ENCODE measurements at regions not wholly inside any gene's neighbourhood (a gene's known extent, or its start where the extent isn't known, plus 50 kb on each side); places are given as distances from the start of the nearest gene placed in this dataset.
"Not testable (repeated sequence)": the region's sequence is repeated elsewhere in the genome, so short reads cannot be mapped to it uniquely, and the experiment has no call there.

DNA sequence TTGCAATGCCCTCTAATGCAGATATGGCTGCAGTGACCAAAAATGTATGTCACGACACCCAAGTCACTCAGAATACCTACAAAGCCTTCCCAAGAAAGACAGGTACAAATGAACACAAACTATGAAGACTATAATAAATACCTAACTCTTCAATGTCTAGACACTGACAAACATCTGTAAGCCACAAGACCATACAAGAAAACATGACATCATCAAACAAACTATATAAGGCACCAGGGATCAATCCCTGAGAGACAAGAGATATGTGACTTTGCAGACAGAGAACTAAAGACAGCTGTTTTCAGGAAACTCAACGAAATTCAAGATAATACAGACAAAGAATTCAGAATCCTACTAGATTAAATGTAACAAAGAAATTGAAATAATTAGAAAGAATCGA lies 603.7 kb downstream of the CDH9 start:
- ATAC-seq (no peak), DNase-seq (no peak)
- intact Hi-C loops (cut with DNase I): no loop called here

GRCh38 chr5:26432386-26432785 lies 606.0 kb downstream of the CDH9 start:
- ATAC-seq (no peak), DNase-seq (no peak)
- intact Hi-C loops (cut with DNase I): no loop called here

- no peak for DNase-seq
- intact Hi-C loops (cut with DNase I): no loop called here
- no peak for ATAC-seq
Observed at GRCh38 chr5:26430323-26430722, 608.1 kb downstream of the CDH9 start.

DNA sequence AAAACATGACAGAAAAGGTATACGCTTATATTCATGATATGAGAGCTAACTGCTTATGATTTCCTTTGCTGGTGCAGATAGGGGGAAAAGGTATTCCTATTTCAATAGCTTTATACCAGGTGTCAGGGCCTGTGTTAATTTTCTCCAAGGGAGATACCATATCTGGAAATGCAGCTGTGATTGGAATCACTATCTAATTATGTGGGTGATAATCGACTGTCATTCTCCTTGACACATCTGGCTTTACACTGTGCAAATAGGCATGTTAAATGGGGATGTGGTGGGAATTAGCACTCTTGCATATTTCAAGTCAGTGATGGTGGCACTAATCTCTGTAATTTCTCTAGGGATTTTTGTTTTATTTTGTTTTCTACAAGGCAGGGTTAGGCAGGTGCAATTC lies 611.1 kb downstream of the CDH9 start:
- DNase-seq: no peak
- no peak for ATAC-seq
- intact Hi-C loops (cut with DNase I): no loop called here

GRCh38 chr5:26419987-26420386 lies 618.4 kb downstream of the CDH9 start:
- intact Hi-C loops (cut with DNase I): no loop called here
- no peak for ATAC-seq
- no peak for DNase-seq

- no peak for ATAC-seq
- no peak for DNase-seq
- intact Hi-C loops (cut with DNase I): no loop called here
Observed at GRCh38 chr5:26416911-26417310, 621.5 kb downstream of the CDH9 start.

- intact Hi-C loops (cut with DNase I): no loop called here
- DNase-seq: no peak
- no peak for ATAC-seq
Observed at GRCh38 chr5:26415987-26416779, 622.2 kb downstream of the CDH9 start.

GRCh38 chr5:26390608-26391007 lies 647.8 kb downstream of the CDH9 start:
- DNase-seq: no peak
- ATAC-seq: no peak
- intact Hi-C loops (cut with DNase I): no loop called here

- intact Hi-C loops (cut with DNase I): no loop called here
- DNase-seq (no peak), ATAC-seq (peak; percentile 18 to 81)
Observed at GRCh38 chr5:26388976-26389375, 649.4 kb downstream of the CDH9 start.

DNA sequence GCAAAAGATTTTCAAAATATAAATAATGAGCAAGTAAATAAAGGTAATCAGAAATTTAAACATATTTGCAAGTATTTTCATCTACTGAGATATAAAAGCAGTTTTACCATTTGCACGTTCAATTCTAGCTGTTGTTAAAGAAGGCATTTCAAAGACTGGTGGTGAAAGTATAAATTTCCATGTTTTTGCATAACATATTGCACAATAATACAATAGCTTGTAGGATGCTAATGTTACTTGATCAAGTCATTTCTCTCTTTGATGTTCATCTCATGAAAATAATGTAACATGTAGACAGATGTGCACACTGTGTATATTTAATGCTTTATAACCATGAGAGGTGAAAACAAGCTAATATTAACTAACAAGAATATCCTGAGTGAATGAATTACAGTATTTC lies 651.9 kb downstream of the CDH9 start:
- DNase-seq (no peak), ATAC-seq (no peak)
- intact Hi-C loops (cut with DNase I): no loop called here

- ATAC-seq; intact Hi-C loops (cut with DNase I); DNase-seq: not testable (repeated sequence)
Observed at GRCh38 chr5:26364624-26365023, 673.8 kb downstream of the CDH9 start.

- intact Hi-C loops (cut with DNase I): no loop called here
- no peak for DNase-seq
- ATAC-seq: no peak
Observed at GRCh38 chr5:26343801-26344325, 694.5 kb downstream of the CDH9 start.

DNA sequence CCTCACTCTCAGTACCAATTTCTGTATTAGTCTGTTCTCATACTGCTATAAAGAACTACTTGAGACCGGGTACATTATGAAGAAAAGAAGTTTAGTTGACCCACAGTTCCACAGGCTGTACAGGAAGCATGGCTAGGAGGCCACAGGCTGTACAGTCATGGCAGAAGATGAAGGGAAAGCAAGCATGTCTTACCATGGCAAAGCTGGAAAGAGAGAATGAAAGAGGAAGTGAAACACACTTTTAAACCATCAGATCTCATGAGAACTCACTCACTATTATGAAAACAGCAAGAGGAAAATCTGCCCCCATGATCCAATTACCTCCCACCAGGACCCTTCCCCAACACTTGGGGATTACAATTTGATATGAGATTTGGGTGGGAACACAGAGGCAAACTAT lies 698.8 kb downstream of the CDH9 start:
- no peak for ATAC-seq
- intact Hi-C loops (cut with DNase I): no loop called here
- DNase-seq: no peak

DNA sequence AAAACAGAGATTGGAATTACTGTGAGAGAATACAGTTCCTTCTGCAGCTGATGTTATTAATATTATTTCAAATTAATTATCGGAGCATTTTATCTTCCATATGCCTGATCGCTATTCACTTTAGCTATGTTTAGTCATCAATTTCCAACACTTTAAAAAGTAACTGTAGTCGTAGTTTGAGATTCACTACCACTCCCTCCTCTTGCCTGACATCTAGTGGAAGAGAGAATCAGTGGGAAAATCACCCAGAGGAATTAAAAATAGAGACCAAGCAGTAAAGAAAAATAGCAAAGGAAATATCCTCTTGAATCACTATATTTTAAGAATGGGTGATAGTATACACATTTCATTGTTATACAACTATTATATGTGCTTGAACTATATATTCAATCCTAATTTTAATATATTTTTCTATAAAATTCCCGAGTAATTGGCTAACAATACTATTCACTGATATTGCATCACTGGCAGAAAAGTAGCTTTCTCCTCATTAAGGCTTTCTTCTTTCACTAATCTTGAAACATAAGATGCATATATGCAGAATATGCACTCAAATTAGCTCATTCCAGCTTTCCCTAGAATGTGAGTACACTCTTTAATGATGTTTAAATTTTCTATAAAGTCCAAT lies 708.7 kb downstream of the CDH9 start:
- no peak for DNase-seq
- no peak for ATAC-seq
- intact Hi-C loops (cut with DNase I): no loop called here

DNA sequence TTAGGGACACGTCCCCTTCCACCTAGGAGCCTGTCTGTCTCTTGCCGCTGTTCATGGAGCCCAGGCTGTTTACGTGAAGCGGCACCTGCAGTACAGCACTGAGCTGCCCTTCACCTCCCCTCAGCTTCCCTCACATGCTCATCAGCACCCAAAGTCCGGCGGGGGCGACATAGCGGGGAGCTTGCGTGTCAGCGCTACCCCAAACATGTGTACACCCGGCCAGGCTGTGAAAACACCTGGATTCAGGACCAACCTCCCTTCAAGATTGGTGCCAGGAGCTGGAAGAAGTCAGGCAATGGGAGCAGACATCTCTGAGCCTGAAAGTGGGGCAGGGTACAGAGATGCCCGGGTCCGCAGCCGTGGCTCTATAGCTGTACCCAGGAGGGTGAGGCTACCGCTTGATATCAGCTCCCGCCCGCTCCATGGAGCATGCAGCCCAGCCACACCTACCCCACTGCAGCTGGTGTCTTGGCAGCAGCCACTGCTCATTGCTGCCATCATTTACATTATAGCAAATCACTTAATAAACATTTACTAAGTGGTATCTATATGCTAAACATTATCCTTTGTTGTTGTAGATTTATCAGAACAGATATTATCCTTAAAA lies 712.1 kb downstream of the CDH9 start:
- ATAC-seq (no peak), DNase-seq (no peak)
- intact Hi-C loops (cut with DNase I): no loop called here

DNA sequence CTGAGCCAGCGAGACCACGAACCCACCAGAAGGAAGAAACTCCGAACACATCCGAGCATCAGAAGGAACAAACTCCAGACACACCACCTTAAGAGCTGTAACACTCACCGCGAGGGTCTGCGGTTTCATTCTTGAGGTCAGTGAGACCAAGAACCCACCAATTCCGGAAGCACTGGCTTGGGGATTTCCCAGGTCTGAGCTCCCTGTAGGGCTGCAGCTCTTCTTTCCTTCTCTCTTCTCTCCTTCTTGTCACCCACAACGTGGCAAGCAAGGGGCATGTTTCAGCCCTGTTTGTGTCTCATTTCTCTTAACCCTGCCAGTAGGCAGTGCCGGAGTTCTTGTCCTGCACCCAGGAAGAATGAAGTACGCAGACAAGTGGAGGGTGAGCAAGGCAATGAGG lies 713.0 kb downstream of the CDH9 start:
- ATAC-seq; intact Hi-C loops (cut with DNase I); DNase-seq: not testable (repeated sequence)

DNA sequence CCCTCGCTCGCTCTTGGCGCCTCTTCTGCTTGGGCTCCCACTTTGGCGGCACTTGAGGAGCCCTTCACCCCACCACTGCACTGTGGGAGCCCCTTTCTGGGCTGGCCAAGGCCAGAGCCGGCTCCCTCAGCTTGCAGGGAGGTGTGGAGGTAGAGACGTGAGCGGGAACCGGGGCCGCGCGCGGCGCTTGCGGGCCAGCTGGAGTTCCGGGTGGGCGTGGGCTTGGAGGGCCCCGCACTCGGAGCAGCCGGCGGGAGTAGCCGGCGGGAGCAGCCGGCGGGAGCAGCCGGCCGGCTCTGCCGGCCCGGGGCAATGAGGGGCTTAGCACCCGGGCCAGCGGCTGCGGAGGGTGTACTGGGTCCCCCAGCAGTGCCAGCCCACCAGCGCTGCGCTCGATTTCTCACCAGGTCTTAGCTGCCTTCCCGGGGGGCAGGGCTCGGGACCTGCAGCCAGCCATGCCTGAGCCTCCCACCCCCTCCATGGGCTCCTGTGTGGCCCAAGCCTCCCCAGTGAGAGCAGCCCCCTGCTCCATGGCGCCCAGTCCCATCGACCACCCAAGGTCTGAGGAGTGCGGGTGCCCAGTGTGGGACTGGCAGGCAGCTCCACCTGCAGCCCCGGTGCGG lies 714.0 kb downstream of the CDH9 start:
- ATAC-seq; intact Hi-C loops (cut with DNase I); DNase-seq: not testable (repeated sequence)

GRCh38 chr5:26323794-26324193 lies 714.6 kb downstream of the CDH9 start:
- no peak for ATAC-seq
- DNase-seq: no peak
- intact Hi-C loops (cut with DNase I): no loop called here

DNA sequence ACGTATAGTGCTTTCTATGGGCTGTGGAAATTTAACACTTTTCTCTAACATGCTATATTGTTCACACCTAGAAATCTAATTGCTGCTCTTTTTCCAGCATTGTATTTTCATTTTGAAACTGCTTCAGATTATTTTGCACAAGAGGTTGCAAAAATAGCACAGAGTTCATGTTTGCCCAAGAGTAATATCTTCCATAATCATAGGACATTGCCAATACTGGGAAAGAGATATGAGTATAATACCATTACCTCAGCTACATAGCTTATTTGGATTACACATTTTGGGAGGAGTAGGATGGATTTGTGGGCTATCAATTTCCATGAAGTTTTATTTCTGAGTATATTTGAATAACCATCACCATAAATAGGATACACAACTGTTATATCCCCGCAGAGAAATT lies 717.1 kb downstream of the CDH9 start:
- no peak for ATAC-seq
- DNase-seq: no peak
- intact Hi-C loops (cut with DNase I): no loop called here

- no peak for ATAC-seq
- no peak for DNase-seq
- intact Hi-C loops (cut with DNase I): no loop called here
Observed at GRCh38 chr5:26310415-26310814, 728.0 kb downstream of the CDH9 start.
